Nephron progenitor cell (in vitro differentiated cells): ENCODE measurements at regions not wholly inside any gene's neighbourhood (a gene's known extent, or its start where the extent isn't known, plus 50 kb on each side); places are given as distances from the start of the nearest gene placed in this dataset.

Experiments used
- DNase-seq: peaks from one replicate; pipeline ENCODE4 v3.0.0; 2021
- H3K27ac Mint-ChIP-seq: 2 replicates; pipeline ENCODE4 v1.8.0; 2021; ENCODE audit warnings: mild to moderate bottlenecking, moderate library complexity, mixed read lengths
- H3K27me3 Mint-ChIP-seq: 2 replicates; pipeline ENCODE4 v1.8.0; 2021; ENCODE audit warnings: mild to moderate bottlenecking, low read depth, mixed read lengths; ENCODE audit not compliant: poor library complexity
- H3K36me3 Mint-ChIP-seq: 2 replicates; pipeline ENCODE4 v1.8.0; 2021; ENCODE audit warnings: low read depth, mixed read lengths
- H3K4me1 Mint-ChIP-seq: 2 replicates; pipeline ENCODE4 v1.8.0; 2021; ENCODE audit warnings: mixed read lengths
- H3K4me3 Mint-ChIP-seq: 2 replicates; pipeline ENCODE4 v1.8.0; 2021; ENCODE audit warnings: mild to moderate bottlenecking, moderate library complexity, mixed read lengths
- H3K9me3 Mint-ChIP-seq: 2 replicates; pipeline ENCODE4 v1.8.0; 2021; ENCODE audit warnings: mild to moderate bottlenecking, moderate library complexity, mixed read lengths
- CTCF ChIP-seq: fragments of 200-600 bp; sonication (generic); IDR thresholded peaks from 2 replicates; pipeline ENCODE4 v1.5.0; 2021; ENCODE audit warnings: antibody characterized with exemption

GRCh38 chr10:88103576-88103975, 240.2 kb downstream of the PTEN start:
- DNase-seq = no peak
- Mint-ChIP-seq H3K9me3 (no peaks in the 10 kb centered on the region), H3K4me3 (no peak overlapping the region), H3K4me1 (peaks cover 3% of the 10 kb centered on the region), H3K27me3 (peaks cover 10% of the 10 kb centered on the region), H3K36me3 (no peaks in the 10 kb centered on the region), H3K27ac (no peak overlapping the region)
- no peak for TF ChIP-seq CTCF

GRCh38 chr10:88104223-88104622, 240.8 kb downstream of the PTEN start:
- Mint-ChIP-seq H3K4me3 (no peak overlapping the region), H3K36me3 (no peaks in the 10 kb centered on the region), H3K27me3 (peaks cover 10% of the 10 kb centered on the region), H3K9me3 (no peaks in the 10 kb centered on the region), H3K27ac (no peak overlapping the region), H3K4me1 (peaks cover 3% of the 10 kb centered on the region)
- TF ChIP-seq CTCF = no peak
- DNase-seq = no peak

GRCh38 chr10:88106366-88106765, 242.9 kb downstream of the PTEN start:
- Mint-ChIP-seq H3K27ac (no peak overlapping the region), H3K4me3 (no peak overlapping the region), H3K9me3 (no peaks in the 10 kb centered on the region), H3K36me3 (no peaks in the 10 kb centered on the region), H3K27me3 (peaks cover 9% of the 10 kb centered on the region), H3K4me1 (peaks cover 3% of the 10 kb centered on the region)
- no peak for DNase-seq
- TF ChIP-seq CTCF = no peak

- no peaks in the 10 kb centered on the region for H3K36me3 Mint-ChIP-seq
- DNase-seq = no peak
- H3K27me3 Mint-ChIP-seq = peaks cover 4% of the 10 kb centered on the region
- no peak overlapping the region for H3K27ac Mint-ChIP-seq
- no peak overlapping the region for H3K4me3 Mint-ChIP-seq
- H3K4me1 Mint-ChIP-seq = peaks cover 3% of the 10 kb centered on the region
- no peaks in the 10 kb centered on the region for H3K9me3 Mint-ChIP-seq
- TF ChIP-seq CTCF = no peak
Measured at GRCh38 chr10:88107296-88108097, 244.1 kb downstream of the PTEN start.

- Mint-ChIP-seq H3K9me3 (no peaks in the 10 kb centered on the region), H3K4me3 (no peak overlapping the region), H3K27ac (peak overlapping the region; percentile 20), H3K27me3 (peaks cover 4% of the 10 kb centered on the region), H3K4me1 (peaks cover 3% of the 10 kb centered on the region), H3K36me3 (no peaks in the 10 kb centered on the region)
- no peak for DNase-seq
- no peak for TF ChIP-seq CTCF
Measured at GRCh38 chr10:88108115-88108610, 244.7 kb downstream of the PTEN start.

GRCh38 chr10:88110355-88110754, 246.9 kb downstream of the PTEN start:
- no peak for TF ChIP-seq CTCF
- no peak for DNase-seq
- no peak overlapping the region for H3K4me3 Mint-ChIP-seq

More at GRCh38 chr10:88110355-88110754, 246.9 kb downstream of the PTEN start:
- peak overlapping the region; percentile 10 for H3K27ac Mint-ChIP-seq
- no peaks in the 10 kb centered on the region for H3K9me3 Mint-ChIP-seq
- H3K27me3 Mint-ChIP-seq = peaks cover 4% of the 10 kb centered on the region
- H3K4me1 Mint-ChIP-seq = peaks cover 3% of the 10 kb centered on the region
- no peaks in the 10 kb centered on the region for H3K36me3 Mint-ChIP-seq
